SK-N-SH treated with all-trans-retinoic acid at 6 μM for 48 hours (cell line): ENCODE measurements at regions not wholly inside any gene's neighbourhood (a gene's known extent, or its start where the extent isn't known, plus 50 kb on each side); places are given as distances from the start of the nearest gene placed in this dataset.

ENCODE experiments used
- ARNTL ChIP-seq: fragments of 450-650 bp; formaldehyde crosslinking; IDR thresholded peaks from 2 replicates; pipeline ENCODE4 v1.5.0; 2020; ENCODE audit warnings: low read depth, mild to moderate bottlenecking, moderate library complexity, borderline replicate concordance
- CREB5 ChIP-seq: fragments of 250-450 bp; sonication (Bioruptor Pico); IDR thresholded peaks from 2 replicates; pipeline ENCODE4 v1.5.1; 2020; ENCODE audit warnings: low read depth, mild to moderate bottlenecking, moderate library complexity
- CSRNP3 ChIP-seq: fragments of 250-450 bp; sonication (Bioruptor Pico); IDR thresholded peaks from 2 replicates; pipeline ENCODE4 v1.5.1; 2021; ENCODE audit warnings: mild to moderate bottlenecking, moderate library complexity
- PATZ1 ChIP-seq: fragments of 250-450 bp; sonication (Bioruptor Pico); IDR thresholded peaks from 2 replicates; pipeline ENCODE4 v1.8.0; 2020; ENCODE audit warnings: mild to moderate bottlenecking, moderate library complexity, borderline replicate concordance
- SNAI2 ChIP-seq: fragments of 250-450 bp; sonication (Bioruptor Pico); IDR thresholded peaks from 2 replicates; pipeline ENCODE4 v1.5.0; 2020; ENCODE audit warnings: mild to moderate bottlenecking, moderate library complexity
- TSHZ2 ChIP-seq: fragments of 250-450 bp; sonication (Bioruptor Pico); IDR thresholded peaks from 2 replicates; pipeline ENCODE4 v1.5.0; 2020; ENCODE audit warnings: mild to moderate bottlenecking, moderate library complexity
- ZNF8 ChIP-seq: fragments of 450-650 bp; formaldehyde crosslinking; IDR thresholded peaks from 2 replicates; pipeline ENCODE4 v1.5.0; 2020; ENCODE audit warnings: mild to moderate bottlenecking, moderate library complexity

GRCh38 chr4:110710070-110710469, 87.2 kb upstream of the PITX2 start:
- no peak for TF ChIP-seq CSRNP3 (CRISPR knock-in tag)
- TF ChIP-seq TSHZ2 = no peak
- TF ChIP-seq SNAI2 (CRISPR knock-in tag) = no peak
- no peak for TF ChIP-seq CREB5 (CRISPR knock-in tag)
- TF ChIP-seq ARNTL (CRISPR knock-in tag) = no peak
- no peak for TF ChIP-seq ZNF8 (CRISPR knock-in tag)
- TF ChIP-seq PATZ1 = no peak
